GM13977 (cell line): ENCODE measurements at regions not wholly inside any gene's neighbourhood (a gene's known extent, or its start where the extent isn't known, plus 50 kb on each side); places are given as distances from the start of the nearest gene placed in this dataset.

Experiments used
- DNase-seq: peaks from one replicate; pipeline ENCODE4 v3.0.0; 2012; ENCODE audit warnings: low spot score
- CTCF ChIP-seq: IDR thresholded peaks from 2 replicates; pipeline ENCODE4 v1.5.1; 2012; ENCODE audit warnings: mild to moderate bottlenecking, control low read depth; ENCODE audit not compliant: insufficient read depth; ENCODE audit errors: extremely low read depth, missing control alignments
- in situ Hi-C: fragments of 300-500 bp; cut with MboI; formaldehyde crosslinking; loops from one replicate; pipeline ENCODE4 v1.12.0; 2022; ENCODE audit warnings: low sequenced_read_pairs, low pct_unique_long_range_greater_than_20kb, mixed read lengths, inconsistent platforms; ENCODE audit not compliant: unreplicated experiment

- no peak for TF ChIP-seq CTCF
- in situ Hi-C loops, result no loop called here
- DNase-seq, result no peak
Observed at GRCh38 chr4:32991663-32992062, 2271.5 kb downstream of the PCDH7 start.

GRCh38 chr4:32994981-32995881 lies 2275.1 kb downstream of the PCDH7 start:
- no peak for TF ChIP-seq CTCF
- in situ Hi-C loops, result no loop called here
- no peak for DNase-seq

GRCh38 chr4:33013282-33013681 lies 2293.1 kb downstream of the PCDH7 start:
- TF ChIP-seq CTCF, result no peak
- no peak for DNase-seq
- in situ Hi-C loops, result no loop called here

- no peak for DNase-seq
- in situ Hi-C loops, result no loop called here
Observed at GRCh38 chr4:33025236-33025635, 2305.1 kb downstream of the PCDH7 start.

GRCh38 chr4:33029976-33030375 lies 2309.8 kb downstream of the PCDH7 start:
- in situ Hi-C loops, result no loop called here
- DNase-seq, result no peak
- TF ChIP-seq CTCF, result no peak

More at GRCh38 chr4:33025236-33025635, 2305.1 kb downstream of the PCDH7 start:
- no peak for TF ChIP-seq CTCF

- in situ Hi-C loops, result no loop called here
- TF ChIP-seq CTCF, result no peak
- DNase-seq, result no peak
Observed at GRCh38 chr4:33031328-33031727, 2311.2 kb downstream of the PCDH7 start.

GRCh38 chr4:33037464-33037863 lies 2317.3 kb downstream of the PCDH7 start:
- no peak for DNase-seq
- TF ChIP-seq CTCF, result no peak
- in situ Hi-C loops, result no loop called here
